ENCODE measurements at regions not wholly inside any gene's neighbourhood (a gene's known extent, or its start where the extent isn't known, plus 50 kb on each side); places are given as distances from the start of the nearest gene placed in this dataset.

DNA sequence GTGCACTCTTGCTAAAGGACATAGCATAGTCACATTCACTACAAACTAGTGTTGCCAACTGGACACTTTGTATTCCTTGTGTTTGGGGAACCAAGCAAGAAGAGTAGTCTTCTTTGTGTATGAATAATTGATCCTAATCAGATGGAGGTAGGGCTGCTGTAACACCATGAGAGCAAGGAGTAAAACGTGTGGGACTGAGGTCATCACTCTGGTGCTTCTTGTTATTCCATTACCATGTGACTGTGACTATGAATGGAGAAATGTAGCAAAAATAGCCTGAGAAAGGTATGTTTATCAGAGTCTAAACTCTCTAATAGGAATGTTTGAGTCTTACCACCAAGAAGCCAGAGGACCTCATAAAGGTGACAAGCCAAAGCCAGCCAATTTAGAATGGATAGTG lies 966.9 kb downstream of the TAF11L14 start:
- Histone ChIP-seq H3K27me3 (ENCODE audit: control insufficient read depth in 2 of 2, insufficient read depth in 2 of 2, low read length in 2 of 2) (no peaks in the 10 kb centered on the region), H3K9me1 (ENCODE audit: control insufficient read depth, insufficient read depth, low read length) (no peaks in the 10 kb centered on the region), H2AFZ (ENCODE audit: low read depth, low read length) (no peak overlapping the region), H3K9me3 (replicated peaks; ENCODE audit: control insufficient read depth, insufficient read depth, low read depth, low read length) (no peaks in the 10 kb centered on the region), H3K79me2 (ENCODE audit: control insufficient read depth, insufficient read depth, low read length) (no peaks in the 10 kb centered on the region), H3K9ac (ENCODE audit: insufficient read depth in 1 of 2, low read depth in 2 of 2, low read length in 2 of 2) (no peak overlapping the region), H3K4me2 (ENCODE audit: insufficient read depth, low read length) (no peak overlapping the region), H3K36me3 (ENCODE audit: control insufficient read depth, insufficient read depth, low read length) (no peaks in the 10 kb centered on the region), H3K4me3 (no peak overlapping the region), H3K27ac (ENCODE audit: extremely low read depth, low read depth, low read length) (no peak overlapping the region), H3K4me1 (replicated peaks in 1 of 2; ENCODE audit: control insufficient read depth in 2 of 2, insufficient read depth in 2 of 2, low read length in 2 of 2) (no peaks in the 10 kb centered on the region), H4K20me1 (replicated peaks; ENCODE audit: control insufficient read depth, insufficient read depth, low read length) (no peaks in the 10 kb centered on the region)
- POLR2A ChIA-PET: no interaction called here
- CTCF ChIA-PET (ENCODE audit: low intra/inter-chr PET ratio): no interaction called here
- BruUV-seq (replicated peaks): no TSS peak
- intact Hi-C loops (cut with micrococcal nuclease) (no loop called here), in situ Hi-C loops (cut with MboI) (no loop called here)
- no peak for TF ChIP-seq KAT7 (CRISPR knock-in tag; IDR thresholded peaks at IDR 0.05; ENCODE audit: borderline replicate concordance)
- no peak for TF ChIP-seq HMGN3 (IDR thresholded peaks at IDR 0.05; ENCODE audit: borderline replicate concordance, extremely low read depth, insufficient read length, low read depth, low read length)
- no peak for TF ChIP-seq RCOR1 (IDR thresholded peaks at IDR 0.05; ENCODE audit: borderline replicate concordance in 1 of 2, low read depth in 2 of 2, low read length in 2 of 2)
- no peak for TF ChIP-seq KAT8 (IDR thresholded peaks at IDR 0.05; ENCODE audit: low read depth)
- no peak for TF ChIP-seq PRMT5 (CRISPR knock-in tag; IDR thresholded peaks at IDR 0.05)
- FAIRE-seq (no peak), DNase-seq (ENCODE audit: extremely low read depth in 1 of 4, low spot score in 3 of 4) (no peak), ATAC-seq (no peak)
- 0% methylated on average over 1 of the region's 1 CpG for WGBS (ENCODE audit: insufficient coverage, low coverage, missing lambda C conversion rate)

DNA sequence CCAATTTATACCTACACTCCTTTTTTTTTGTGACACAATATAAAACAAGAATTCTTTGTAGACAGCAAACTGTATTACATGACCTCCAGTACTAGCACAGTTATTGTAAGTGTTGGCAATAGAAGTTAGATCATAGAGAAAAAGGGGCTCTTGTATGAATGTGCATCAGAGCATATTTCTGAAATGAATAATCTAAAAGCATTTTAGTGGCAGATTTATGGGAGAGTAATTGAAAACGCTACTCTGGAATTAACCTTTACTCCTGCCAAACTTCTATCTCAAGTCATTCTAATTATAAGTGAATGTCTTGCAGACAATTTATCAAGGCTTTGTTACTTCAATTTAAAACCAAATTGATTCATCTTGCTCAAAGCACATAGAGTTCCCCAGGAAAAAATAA lies 968.1 kb downstream of the TAF11L14 start:
- no peaks in the 10 kb centered on the region for H3K27me3 ChIP-seq (ENCODE audit: control insufficient read depth in 2 of 2, insufficient read depth in 2 of 2, low read length in 2 of 2)
- no TSS peak for BruUV-seq (replicated peaks)
- H3K9me1 ChIP-seq (ENCODE audit: control insufficient read depth, insufficient read depth, low read length): no peaks in the 10 kb centered on the region
- no peaks in the 10 kb centered on the region for H3K79me2 ChIP-seq (ENCODE audit: control insufficient read depth, insufficient read depth, low read length)
- H4K20me1 ChIP-seq (replicated peaks; ENCODE audit: control insufficient read depth, insufficient read depth, low read length): no peaks in the 10 kb centered on the region
- in situ Hi-C loops (cut with MboI) (no loop called here), intact Hi-C loops (cut with micrococcal nuclease) (no loop called here)
- no peaks in the 10 kb centered on the region for H3K4me1 ChIP-seq (replicated peaks in 1 of 2; ENCODE audit: control insufficient read depth in 2 of 2, insufficient read depth in 2 of 2, low read length in 2 of 2)
- DNase-seq (ENCODE audit: extremely low read depth in 1 of 4, low spot score in 3 of 4) (no peak), FAIRE-seq (no peak), ATAC-seq (no peak)
- 4% methylated on average over 1 of the region's 1 CpG for WGBS (ENCODE audit: insufficient coverage, low coverage, missing lambda C conversion rate)
- H3K9me3 ChIP-seq (replicated peaks; ENCODE audit: control insufficient read depth, insufficient read depth, low read depth, low read length): no peaks in the 10 kb centered on the region
- H3K36me3 ChIP-seq (ENCODE audit: control insufficient read depth, insufficient read depth, low read length): no peaks in the 10 kb centered on the region
- no peak overlapping the region for H2AFZ ChIP-seq (ENCODE audit: low read depth, low read length)
- no peak overlapping the region for H3K4me2 ChIP-seq (ENCODE audit: insufficient read depth, low read length)
- H3K9ac ChIP-seq (ENCODE audit: insufficient read depth in 1 of 2, low read depth in 2 of 2, low read length in 2 of 2): no peak overlapping the region
- POLR2A ChIA-PET: no interaction called here
- no peak overlapping the region for H3K27ac ChIP-seq (ENCODE audit: extremely low read depth, low read depth, low read length)
- CTCF ChIA-PET (ENCODE audit: low intra/inter-chr PET ratio): no interaction called here
- TF ChIP-seq ZKSCAN8 (CRISPR knock-in tag; IDR thresholded peaks at IDR 0.05) (no peak), ZNF79 (CRISPR knock-in tag; IDR thresholded peaks at IDR 0.05; ENCODE audit: low read depth) (no peak), ZNF212 (CRISPR knock-in tag; IDR thresholded peaks at IDR 0.05) (no peak), OTX1 (CRISPR knock-in tag; IDR thresholded peaks at IDR 0.05) (no peak), KAT2B (IDR thresholded peaks at IDR 0.05; ENCODE audit: low read depth, low read length) (no peak)
- no peak overlapping the region for H3K4me3 ChIP-seq
